ENCODE measurements at regions not wholly inside any gene's neighbourhood (a gene's known extent, or its start where the extent isn't known, plus 50 kb on each side); places are given as distances from the start of the nearest gene placed in this dataset.

- H3K9me3 ChIP-seq (ENCODE audit: control insufficient read depth, insufficient read depth, low read depth, low read length) = no peaks in the 10 kb centered on the region
- H3K27me3 ChIP-seq (ENCODE audit: control insufficient read depth, insufficient read depth, low read length) = no peaks in the 10 kb centered on the region
- no peak for ATAC-seq
- ChIA-PET POLR2A (no interaction called here), CTCF (no interaction called here)
- no TSS peak for BruUV-seq (replicated peaks)
- no peak for DNase-seq (ENCODE audit: low read depth, low spot score)
- H3K36me3 ChIP-seq (ENCODE audit: control insufficient read depth, insufficient read depth, low read length) = no peaks in the 10 kb centered on the region
- H3K4me1 ChIP-seq (ENCODE audit: control insufficient read depth, insufficient read depth, low read length) = no peaks in the 10 kb centered on the region
- in situ Hi-C loops (cut with HindIII; ENCODE audit: low pct_unique_long_range_greater_than_20kb, low sequenced_read_pairs) = no loop called here
- TF ChIP-seq TCF7L2 (IDR thresholded peaks at IDR 0.05; ENCODE audit: low read depth, low read length) = no peak
- TF ChIP-seq REST (IDR thresholded peaks at IDR 0.05; ENCODE audit: insufficient read depth in 1 of 2, low read depth in 2 of 2, low read length in 1 of 2) = no peak
- TF ChIP-seq SIN3A (IDR thresholded peaks at IDR 0.05; ENCODE audit: borderline replicate concordance, insufficient read depth, low read depth, low read length) = no peak
- TF ChIP-seq CTCF (IDR thresholded peaks at IDR 0.05) = no peak
- H3K4me3 ChIP-seq (ENCODE audit: low read depth in 2 of 2, low read length in 2 of 2) = no peak overlapping the region
- H3K27ac ChIP-seq (ENCODE audit: low read length) = no peak overlapping the region
- intact Hi-C loops (cut with micrococcal nuclease; ENCODE audit: unreplicated experiment) = loop anchor here (10.0 kb wide), 1 partner anchor 333 kb away; no protein-coding TSS in a partner anchor
Measured at GRCh38 chr2:207317378-207317984, 151.7 kb upstream of the KLF7 start.

GRCh38 chr2:207318181-207318628 is 152.5 kb upstream of the KLF7 start:
- ATAC-seq (no peak), DNase-seq (ENCODE audit: low read depth, low spot score) (no peak)
- TF ChIP-seq SIN3A (IDR thresholded peaks at IDR 0.05; ENCODE audit: borderline replicate concordance, insufficient read depth, low read depth, low read length) (no peak), REST (IDR thresholded peaks at IDR 0.05; ENCODE audit: insufficient read depth in 1 of 2, low read depth in 2 of 2, low read length in 1 of 2) (no peak), CTCF (IDR thresholded peaks at IDR 0.05) (no peak), TCF7L2 (IDR thresholded peaks at IDR 0.05; ENCODE audit: low read depth, low read length) (no peak), POLR2AphosphoS5 (IDR thresholded peaks at IDR 0.05; ENCODE audit: low read depth, low read length) (no peak)
- H3K27ac ChIP-seq (ENCODE audit: low read length) = no peak overlapping the region
- H3K4me1 ChIP-seq (ENCODE audit: control insufficient read depth, insufficient read depth, low read length) = no peaks in the 10 kb centered on the region
- H3K27me3 ChIP-seq (ENCODE audit: control insufficient read depth, insufficient read depth, low read length) = no peaks in the 10 kb centered on the region
- no TSS peak for BruUV-seq (replicated peaks)
- intact Hi-C loops (cut with micrococcal nuclease; ENCODE audit: unreplicated experiment) = loop anchor here (10.0 kb wide), 1 partner anchor 333 kb away; no protein-coding TSS in a partner anchor
- H3K9me3 ChIP-seq (ENCODE audit: control insufficient read depth, insufficient read depth, low read depth, low read length) = no peaks in the 10 kb centered on the region
- CTCF ChIA-PET = no interaction called here
- no peak overlapping the region for H3K4me3 ChIP-seq (ENCODE audit: low read depth in 2 of 2, low read length in 2 of 2)
- H3K36me3 ChIP-seq (ENCODE audit: control insufficient read depth, insufficient read depth, low read length) = no peaks in the 10 kb centered on the region
- POLR2A ChIA-PET = no interaction called here
- in situ Hi-C loops (cut with HindIII; ENCODE audit: low pct_unique_long_range_greater_than_20kb, low sequenced_read_pairs) = no loop called here

Data from Panc1 (cell line).